OCI-LY1 (cell line): ENCODE measurements at regions not wholly inside any gene's neighbourhood (a gene's known extent, or its start where the extent isn't known, plus 50 kb on each side); places are given as distances from the start of the nearest gene placed in this dataset.

Source experiments
- H2AFZ ChIP-seq: fragments of 200-600 bp; sonication (generic), shearing (Covaris generic); 2 replicates; pipeline ENCODE4 v1.6.0; 2014; ENCODE audit warnings: antibody characterized with exemption, mild to moderate bottlenecking, low read length
- H3F3A ChIP-seq: fragments of 200-600 bp; sonication (generic), shearing (Covaris generic); 2 replicates; pipeline ENCODE4 v1.6.0; 2014; ENCODE audit warnings: mild to moderate bottlenecking, antibody characterized with exemption, low read length, moderate library complexity; ENCODE audit not compliant: insufficient read depth
- H3K27ac ChIP-seq: fragments of 200-600 bp; sonication (generic); 2 replicates; pipeline ENCODE4 v1.5.1; 2014; ENCODE audit warnings: low read length, mixed run types, mild to moderate bottlenecking, low read depth; ENCODE audit not compliant: poor library complexity, severe bottlenecking
- H3K27me3 ChIP-seq: fragments of 200-600 bp; sonication (generic); 2 replicates; pipeline ENCODE4 v1.6.0; 2014; ENCODE audit warnings: antibody characterized with exemption, mild to moderate bottlenecking, low read length, moderate library complexity; ENCODE audit not compliant: insufficient read depth
- H3K36me3 ChIP-seq: fragments of 200-600 bp; sonication (generic); 2 replicates; pipeline ENCODE4 v1.6.1; 2014; ENCODE audit warnings: mild to moderate bottlenecking, antibody characterized with exemption, low read length, moderate library complexity, mixed read lengths; ENCODE audit not compliant: insufficient read depth
- H3K4me1 ChIP-seq: fragments of 200-600 bp; sonication (generic); 2 replicates; pipeline ENCODE4 v1.5.1; 2014; ENCODE audit warnings: mild to moderate bottlenecking, low read length, moderate library complexity; ENCODE audit not compliant: insufficient read depth, severe bottlenecking
- H3K4me2 ChIP-seq: fragments of 200-600 bp; sonication (generic), shearing (Covaris generic); 2 replicates; pipeline ENCODE4 v1.6.1; 2014; ENCODE audit warnings: low read length
- H3K4me3 ChIP-seq: fragments of 200-600 bp; sonication (generic); 2 replicates; pipeline ENCODE4 v1.5.1; 2014; ENCODE audit warnings: low read length, low read depth, mild to moderate bottlenecking, mixed read lengths; ENCODE audit not compliant: poor library complexity, severe bottlenecking
- H3K79me2 ChIP-seq: fragments of 200-600 bp; shearing (Covaris generic); 2 replicates; pipeline ENCODE4 v1.6.1; 2016; ENCODE audit warnings: mixed run types, low read length, mixed read lengths; ENCODE audit not compliant: insufficient read depth
- H3K9ac ChIP-seq: fragments of 200-600 bp; sonication (generic), shearing (Covaris generic); 2 replicates; pipeline ENCODE4 v1.6.1; 2014; ENCODE audit warnings: mild to moderate bottlenecking, low read length, mixed read lengths
- H3K9me2 ChIP-seq: fragments of 200-600 bp; sonication (generic), shearing (Covaris generic); 2 replicates; pipeline ENCODE4 v1.6.1; 2014; ENCODE audit warnings: low read depth, mild to moderate bottlenecking, low read length, mixed read lengths
- H3K9me3 ChIP-seq: fragments of 200-600 bp; shearing (Covaris generic); 2 replicates; pipeline ENCODE4 v1.6.1; 2014; ENCODE audit warnings: low read length, mixed read lengths
- H4K20me1 ChIP-seq: fragments of 200-600 bp; sonication (generic), shearing (Covaris generic); 2 replicates; pipeline ENCODE4 v1.6.0; 2016; ENCODE audit warnings: mild to moderate bottlenecking, low read length; ENCODE audit not compliant: insufficient read depth
- CTCF ChIP-seq: fragments of 200-600 bp; sonication (generic), shearing (Covaris generic); IDR thresholded peaks from 2 replicates; pipeline ENCODE4 v1.5.1; 2017; ENCODE audit warnings: mild to moderate bottlenecking, antibody characterized with exemption, low read length, moderate library complexity, mixed read lengths
- EZH2 ChIP-seq: fragments of 200-600 bp; sonication (generic), shearing (Covaris generic); IDR thresholded peaks from 2 replicates; pipeline ENCODE4 v1.8.0; 2017; ENCODE audit warnings: borderline replicate concordance, mixed run types, mild to moderate bottlenecking, antibody characterized with exemption, low read length, moderate library complexity, mixed read lengths

- TF ChIP-seq EZH2, result no peak
- TF ChIP-seq CTCF, result no peak
- no peak overlapping the region for H2AFZ ChIP-seq
- no peaks in the 10 kb centered on the region for H3K36me3 ChIP-seq
- H3K79me2 ChIP-seq, result no peaks in the 10 kb centered on the region
- H3K9me3 ChIP-seq, result no peaks in the 10 kb centered on the region
- no peaks in the 10 kb centered on the region for H3K4me1 ChIP-seq
- H3K4me2 ChIP-seq, result no peak overlapping the region
- H3F3A ChIP-seq, result no peaks in the 10 kb centered on the region
- no peaks in the 10 kb centered on the region for H3K27me3 ChIP-seq
- H4K20me1 ChIP-seq, result no peaks in the 10 kb centered on the region
- no peak overlapping the region for H3K9ac ChIP-seq
- no peaks in the 10 kb centered on the region for H3K9me2 ChIP-seq
- no peak overlapping the region for H3K27ac ChIP-seq
- no peak overlapping the region for H3K4me3 ChIP-seq
These were observed 112.6 kb upstream of the ARHGAP5 start for GRCh38 chr14:31964490-31964889.

- Histone ChIP-seq H3F3A (no peaks in the 10 kb centered on the region), H3K9me3 (no peaks in the 10 kb centered on the region), H3K9me2 (no peaks in the 10 kb centered on the region), H3K27ac (no peak overlapping the region), H2AFZ (no peak overlapping the region), H3K9ac (no peak overlapping the region), H3K27me3 (no peaks in the 10 kb centered on the region), H3K36me3 (no peaks in the 10 kb centered on the region), H4K20me1 (no peaks in the 10 kb centered on the region), H3K4me3 (no peak overlapping the region), H3K4me1 (no peaks in the 10 kb centered on the region), H3K79me2 (no peaks in the 10 kb centered on the region), H3K4me2 (no peak overlapping the region)
- no peak for TF ChIP-seq CTCF
- TF ChIP-seq EZH2, result no peak
These were observed 111.9 kb upstream of the ARHGAP5 start for GRCh38 chr14:31965071-31965734.

GRCh38 chr14:31965735-31966598 lies 111.1 kb upstream of the ARHGAP5 start:
- H3K9ac ChIP-seq, result no peak overlapping the region
- H3K9me2 ChIP-seq, result no peaks in the 10 kb centered on the region
- no peaks in the 10 kb centered on the region for H3K27me3 ChIP-seq
- H3K36me3 ChIP-seq, result no peaks in the 10 kb centered on the region
- H3K9me3 ChIP-seq, result no peaks in the 10 kb centered on the region
- no peak overlapping the region for H3K27ac ChIP-seq
- H4K20me1 ChIP-seq, result no peaks in the 10 kb centered on the region
- H2AFZ ChIP-seq, result no peak overlapping the region
- TF ChIP-seq EZH2, result no peak
- no peak for TF ChIP-seq CTCF
- H3F3A ChIP-seq, result no peaks in the 10 kb centered on the region
- H3K4me3 ChIP-seq, result no peak overlapping the region
- no peak overlapping the region for H3K4me2 ChIP-seq
- H3K79me2 ChIP-seq, result no peaks in the 10 kb centered on the region
- H3K4me1 ChIP-seq, result no peaks in the 10 kb centered on the region
